ENCODE measurements at regions not wholly inside any gene's neighbourhood (a gene's known extent, or its start where the extent isn't known, plus 50 kb on each side); places are given as distances from the start of the nearest gene placed in this dataset.

GRCh38 chr2:188238386-188238785 is 53.3 kb upstream of the GULP1 start:
- Histone ChIP-seq H3K4me1 (no peaks in the 10 kb centered on the region), H3K27me3 (replicated peaks; ENCODE audit: control insufficient read depth, insufficient read depth, low read length) (no peaks in the 10 kb centered on the region), H3K36me3 (ENCODE audit: control insufficient read depth, insufficient read depth, low read length) (no peaks in the 10 kb centered on the region), H3K4me3 (ENCODE audit: low read depth, low read length) (no peak overlapping the region), H3K9me3 (no peaks in the 10 kb centered on the region)
- no peaks in the 10 kb centered on the region for H3K4me1 Mint-ChIP-seq (ENCODE audit: low read depth, unreplicated experiment)
- ChIA-PET CTCF (no interaction called here), POLR2A (no interaction called here)
- intact Hi-C loops (cut with micrococcal nuclease; ENCODE audit: unreplicated experiment), result no loop called here
- DNase-seq, result no peak
- H3K27me3 Mint-ChIP-seq (ENCODE audit: insufficient read depth, unreplicated experiment), result no peaks in the 10 kb centered on the region
- H3K4me3 Mint-ChIP-seq (ENCODE audit: unreplicated experiment), result no peak overlapping the region
- no peak for TF ChIP-seq CTCF (IDR thresholded peaks at IDR 0.05; ENCODE audit: insufficient read depth in 1 of 2, low read depth in 1 of 2, low read length in 1 of 2, severe bottlenecking in 1 of 2, unreplicated experiment in 1 of 2)
- BruUV-seq (replicated peaks), result no TSS peak
- H3K36me3 Mint-ChIP-seq (ENCODE audit: insufficient read depth, unreplicated experiment), result no peaks in the 10 kb centered on the region
- no peak overlapping the region for H3K27ac Mint-ChIP-seq (ENCODE audit: unreplicated experiment)
- no peaks in the 10 kb centered on the region for H3K9me3 Mint-ChIP-seq (ENCODE audit: unreplicated experiment)
